Stromal cell of bone marrow (primary cell): ENCODE measurements at regions not wholly inside any gene's neighbourhood (a gene's known extent, or its start where the extent isn't known, plus 50 kb on each side); places are given as distances from the start of the nearest gene placed in this dataset.

ENCODE experiments used
- DNase-seq: peaks from one replicate; pipeline ENCODE4 v3.0.0-alpha.2; 2012; ENCODE audit warnings: low read depth

GRCh38 chr2:128751746-128752145 is 433.1 kb upstream of the HS6ST1 start:
- no peak for DNase-seq

- no peak for DNase-seq
These were observed 434.1 kb upstream of the HS6ST1 start for GRCh38 chr2:128752691-128753263.

- DNase-seq = no peak
These were observed 434.7 kb upstream of the HS6ST1 start for GRCh38 chr2:128753321-128753720.

- no peak for DNase-seq
These were observed 435.1 kb upstream of the HS6ST1 start for GRCh38 chr2:128753800-128754199.

- DNase-seq = no peak
These were observed 435.6 kb upstream of the HS6ST1 start for GRCh38 chr2:128754246-128754724.

- DNase-seq = no peak
These were observed 437.2 kb upstream of the HS6ST1 start for GRCh38 chr2:128755695-128756364.

GRCh38 chr2:128756365-128756717 is 437.7 kb upstream of the HS6ST1 start:
- DNase-seq = no peak

- DNase-seq = no peak
These were observed 447.1 kb upstream of the HS6ST1 start for GRCh38 chr2:128765811-128766210.

GRCh38 chr2:128768041-128768440 is 449.4 kb upstream of the HS6ST1 start:
- DNase-seq = no peak

- DNase-seq = no peak
These were observed 450.9 kb upstream of the HS6ST1 start for GRCh38 chr2:128769457-128770142.

GRCh38 chr2:128770143-128771085 is 451.7 kb upstream of the HS6ST1 start:
- no peak for DNase-seq

GRCh38 chr2:128771401-128771800 is 452.7 kb upstream of the HS6ST1 start:
- no peak for DNase-seq

GRCh38 chr2:128772671-128773070 is 454.0 kb upstream of the HS6ST1 start:
- DNase-seq = no peak

- no peak for DNase-seq
These were observed 455.1 kb upstream of the HS6ST1 start for GRCh38 chr2:128773641-128774319.

- no peak for DNase-seq
These were observed 455.9 kb upstream of the HS6ST1 start for GRCh38 chr2:128774320-128775216.

- DNase-seq = no peak
These were observed 456.7 kb upstream of the HS6ST1 start for GRCh38 chr2:128775217-128775913.

- no peak for DNase-seq
These were observed 457.2 kb upstream of the HS6ST1 start for GRCh38 chr2:128775914-128776285.

GRCh38 chr2:128776461-128777195 is 458.0 kb upstream of the HS6ST1 start:
- DNase-seq = no peak
